Mesothelial cell of epicardium (in vitro differentiated cells): ENCODE measurements at regions not wholly inside any gene's neighbourhood (a gene's known extent, or its start where the extent isn't known, plus 50 kb on each side); places are given as distances from the start of the nearest gene placed in this dataset.

Experiments used
- DNase-seq, 2 experiments: peaks; one replicate each; pipeline ENCODE4 v3.0.0; 2021; ENCODE audit warnings: low spot score in 2 of 2; ENCODE audit not compliant: unreplicated experiment in 2 of 2
- H3K27ac Mint-ChIP-seq: 2 replicates; pipeline ENCODE4 v1.8.0; 2021; ENCODE audit warnings: mixed read lengths
- H3K27me3 Mint-ChIP-seq: 2 replicates; pipeline ENCODE4 v1.8.0; 2021; ENCODE audit warnings: low read depth, mixed read lengths
- H3K36me3 Mint-ChIP-seq: 2 replicates; pipeline ENCODE4 v1.8.0; 2021; ENCODE audit warnings: mixed read lengths
- H3K4me1 Mint-ChIP-seq: 2 replicates; pipeline ENCODE4 v1.8.0; 2021; ENCODE audit warnings: mixed read lengths
- H3K4me3 Mint-ChIP-seq: 2 replicates; pipeline ENCODE4 v1.8.0; 2021; ENCODE audit warnings: mild to moderate bottlenecking, moderate library complexity, mixed read lengths
- H3K9me3 Mint-ChIP-seq: 2 replicates; pipeline ENCODE4 v1.8.0; 2021; ENCODE audit warnings: mixed read lengths
- CTCF ChIP-seq: fragments of 200-600 bp; sonication (generic); IDR thresholded peaks from one replicate; pipeline ENCODE4 v1.5.0; 2021; ENCODE audit warnings: antibody characterized with exemption; ENCODE audit not compliant: unreplicated experiment

- Mint-ChIP-seq H3K27me3 (no peaks in the 10 kb centered on the region), H3K4me3 (no peak overlapping the region), H3K4me1 (peaks cover 3% of the 10 kb centered on the region), H3K9me3 (no peaks in the 10 kb centered on the region), H3K27ac (no peak overlapping the region), H3K36me3 (no peaks in the 10 kb centered on the region)
- no peak for DNase-seq
- no peak for TF ChIP-seq CTCF
These were observed 94.3 kb upstream of the CPEB4 start for GRCh38 chr5:173793648-173794548.

- H3K27ac Mint-ChIP-seq, result no peak overlapping the region
- no peaks in the 10 kb centered on the region for H3K36me3 Mint-ChIP-seq
- H3K9me3 Mint-ChIP-seq, result no peaks in the 10 kb centered on the region
- peaks cover 3% of the 10 kb centered on the region for H3K4me1 Mint-ChIP-seq
- no peak overlapping the region for H3K4me3 Mint-ChIP-seq
- no peak for TF ChIP-seq CTCF
- DNase-seq, result no peak
- H3K27me3 Mint-ChIP-seq, result no peaks in the 10 kb centered on the region
These were observed 93.2 kb upstream of the CPEB4 start for GRCh38 chr5:173794901-173795416.

- H3K4me1 Mint-ChIP-seq, result peaks cover 3% of the 10 kb centered on the region
- TF ChIP-seq CTCF, result no peak
- no peak overlapping the region for H3K4me3 Mint-ChIP-seq
- no peak overlapping the region for H3K27ac Mint-ChIP-seq
- DNase-seq, result no peak
- H3K36me3 Mint-ChIP-seq, result no peaks in the 10 kb centered on the region
- no peaks in the 10 kb centered on the region for H3K9me3 Mint-ChIP-seq
- H3K27me3 Mint-ChIP-seq, result no peaks in the 10 kb centered on the region
These were observed 92.5 kb upstream of the CPEB4 start for GRCh38 chr5:173795601-173796000.

GRCh38 chr5:173796721-173797495, 91.2 kb upstream of the CPEB4 start:
- Mint-ChIP-seq H3K36me3 (no peaks in the 10 kb centered on the region), H3K4me3 (no peak overlapping the region), H3K27me3 (no peaks in the 10 kb centered on the region)

More at GRCh38 chr5:173796721-173797495, 91.2 kb upstream of the CPEB4 start:
- Mint-ChIP-seq H3K27ac (no peak overlapping the region), H3K4me1 (peaks cover 3% of the 10 kb centered on the region), H3K9me3 (no peaks in the 10 kb centered on the region)
- no peak for TF ChIP-seq CTCF
- DNase-seq, result no peak
